Upper lobe of right lung (tissue), 1 donor: ENCODE measurements at regions not wholly inside any gene's neighbourhood (a gene's known extent, or its start where the extent isn't known, plus 50 kb on each side); places are given as distances from the start of the nearest gene placed in this dataset.

Experiments used
- ATAC-seq: fragments of 200-7000 bp; cut with Tn5 transposase; one replicate; pipeline ENCODE4 v1.9.1; 2020; ENCODE audit warnings: mild to moderate bottlenecking, moderate library complexity
- DNase-seq: peaks from one replicate; pipeline ENCODE4 v3.0.0-alpha.2; 2020
- H3K27ac ChIP-seq: fragments of 200-600 bp; one replicate; pipeline ENCODE4 v1.8.0; 2022
- H3K27me3 ChIP-seq: fragments of 200-600 bp; one replicate; pipeline ENCODE4 v1.8.0; 2022; ENCODE audit warnings: mild to moderate bottlenecking
- H3K36me3 ChIP-seq: fragments of 200-600 bp; one replicate; pipeline ENCODE4 v1.8.0; 2022
- H3K4me1 ChIP-seq: fragments of 200-600 bp; one replicate; pipeline ENCODE4 v1.8.0; 2022
- H3K4me3 ChIP-seq: fragments of 200-600 bp; one replicate; pipeline ENCODE4 v1.8.0; 2022; ENCODE audit warnings: mild to moderate bottlenecking
- H3K9me3 ChIP-seq: fragments of 200-600 bp; one replicate; pipeline ENCODE4 v1.8.0; 2022
- CTCF ChIP-seq: fragments of 200-600 bp; IDR thresholded peaks from one replicate; pipeline ENCODE4 v1.8.0; 2022; ENCODE audit warnings: antibody characterized with exemption
- intact Hi-C: fragments of 100-400 bp; cut with DNase I; formaldehyde crosslinking; loops from one replicate; pipeline ENCODE4 v1.11.0; 2022
- donor health status: DM: no; HTN: yes; CAD: no; lungs with severe emphysema.

DNA sequence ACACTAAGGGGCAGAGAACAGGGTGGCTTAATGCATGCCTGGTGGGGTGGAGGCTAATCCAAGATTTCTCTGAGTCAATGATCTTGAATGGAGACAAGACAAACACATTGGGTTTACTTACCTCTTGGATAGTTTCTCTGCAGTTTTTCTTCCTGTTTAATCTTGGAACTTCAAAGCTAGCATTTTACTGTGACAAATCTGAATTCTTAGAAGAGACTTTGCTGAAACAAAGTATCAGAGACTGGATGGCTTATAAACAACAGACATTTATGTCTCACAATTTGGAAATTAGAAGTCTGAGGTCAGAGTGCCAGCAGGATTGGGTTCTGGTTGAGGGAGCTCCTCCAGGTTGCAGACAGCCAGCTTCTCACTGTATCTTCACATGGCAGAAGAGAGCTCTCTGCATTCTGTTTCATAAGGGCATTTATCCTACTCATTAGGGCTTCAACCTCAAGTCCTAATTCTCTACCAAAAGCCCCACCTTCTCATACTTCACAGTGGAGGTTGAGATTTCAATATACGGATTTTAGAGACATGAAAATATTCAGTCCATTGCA lies 921.8 kb downstream of the VRK1 start:
- H3K4me1 ChIP-seq, result no peaks in the 10 kb centered on the region
- DNase-seq (no peak), ATAC-seq (no peak)
- H3K27ac ChIP-seq, result no peak overlapping the region
- H3K36me3 ChIP-seq, result no peaks in the 10 kb centered on the region
- intact Hi-C loops, result no loop called here
- no peak for TF ChIP-seq CTCF
- no peak overlapping the region for H3K4me3 ChIP-seq
- no peaks in the 10 kb centered on the region for H3K27me3 ChIP-seq
- no peaks in the 10 kb centered on the region for H3K9me3 ChIP-seq

GRCh38 chr14:97719931-97720330 lies 922.7 kb downstream of the VRK1 start:
- Histone ChIP-seq H3K4me3 (no peak overlapping the region), H3K9me3 (no peaks in the 10 kb centered on the region), H3K27ac (no peak overlapping the region), H3K4me1 (no peaks in the 10 kb centered on the region), H3K27me3 (no peaks in the 10 kb centered on the region), H3K36me3 (no peaks in the 10 kb centered on the region)
- DNase-seq, result no peak
- intact Hi-C loops, result no loop called here
- no peak for ATAC-seq
- no peak for TF ChIP-seq CTCF

- DNase-seq (no peak), ATAC-seq (no peak)
- Histone ChIP-seq H3K27me3 (no peaks in the 10 kb centered on the region), H3K27ac (no peak overlapping the region), H3K4me1 (no peaks in the 10 kb centered on the region), H3K4me3 (no peak overlapping the region), H3K9me3 (no peaks in the 10 kb centered on the region), H3K36me3 (no peaks in the 10 kb centered on the region)
- TF ChIP-seq CTCF, result no peak
- intact Hi-C loops, result no loop called here
Measured at GRCh38 chr14:97723351-97723750, 926.2 kb downstream of the VRK1 start.

DNA sequence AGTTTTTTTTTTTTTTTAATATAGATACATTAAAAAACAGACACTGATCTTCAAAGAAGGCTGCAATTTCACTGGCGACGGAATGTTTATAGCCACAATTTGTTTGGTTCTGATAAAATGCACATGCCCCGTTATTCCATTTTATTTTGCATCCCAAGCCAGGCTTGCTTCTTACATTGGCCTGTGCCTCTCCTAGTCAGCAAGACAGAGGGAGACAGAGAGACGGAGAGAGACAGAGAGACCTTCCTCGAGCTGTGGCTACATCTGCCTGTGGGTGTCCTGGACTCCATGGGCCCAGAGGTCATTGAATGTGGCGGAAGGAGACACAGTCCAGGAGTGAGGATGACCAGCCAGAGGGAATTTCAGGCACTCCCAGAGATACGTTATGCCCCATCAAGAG lies 926.6 kb downstream of the VRK1 start:
- H3K27ac ChIP-seq, result no peak overlapping the region
- no peaks in the 10 kb centered on the region for H3K27me3 ChIP-seq
- H3K4me3 ChIP-seq, result no peak overlapping the region
- TF ChIP-seq CTCF, result no peak
- H3K9me3 ChIP-seq, result no peaks in the 10 kb centered on the region
- H3K36me3 ChIP-seq, result no peaks in the 10 kb centered on the region
- DNase-seq (no peak), ATAC-seq (no peak)
- H3K4me1 ChIP-seq, result no peaks in the 10 kb centered on the region
- intact Hi-C loops, result no loop called here

DNA sequence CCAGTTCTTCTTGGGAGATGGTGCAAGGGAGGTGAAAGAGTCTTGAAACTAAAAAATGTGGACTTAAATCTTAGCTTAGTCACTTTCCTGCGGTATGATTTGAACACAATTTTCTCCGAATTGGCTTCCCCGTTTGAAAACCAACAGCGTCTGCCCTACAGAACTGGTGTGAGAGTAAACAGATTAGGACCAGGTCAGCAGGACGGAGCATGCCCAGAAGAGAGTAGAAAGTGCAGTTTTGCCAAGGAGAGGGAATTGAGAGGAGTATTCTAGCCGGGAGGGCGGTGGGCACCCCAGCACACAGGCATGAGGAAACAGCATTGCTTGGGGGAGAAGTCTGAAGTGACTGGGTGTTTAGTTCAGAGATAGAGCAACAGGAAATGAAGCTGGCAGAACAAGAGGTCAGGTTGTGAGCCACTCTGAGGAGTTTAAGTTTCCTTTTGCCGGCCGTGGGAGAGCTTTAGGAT lies 927.1 kb downstream of the VRK1 start:
- ATAC-seq, result peak; percentile 44

More for the DNA sequence above, 927.1 kb downstream of the VRK1 start:
- Histone ChIP-seq H3K36me3 (no peaks in the 10 kb centered on the region), H3K4me1 (no peaks in the 10 kb centered on the region), H3K4me3 (no peak overlapping the region), H3K9me3 (no peaks in the 10 kb centered on the region), H3K27me3 (no peaks in the 10 kb centered on the region), H3K27ac (peak overlapping the region; percentile 4)
- no peak for DNase-seq
- intact Hi-C loops, result no loop called here
- TF ChIP-seq CTCF, result no peak
